ENCODE measurements at regions not wholly inside any gene's neighbourhood (a gene's known extent, or its start where the extent isn't known, plus 50 kb on each side); places are given as distances from the start of the nearest gene placed in this dataset.

DNA sequence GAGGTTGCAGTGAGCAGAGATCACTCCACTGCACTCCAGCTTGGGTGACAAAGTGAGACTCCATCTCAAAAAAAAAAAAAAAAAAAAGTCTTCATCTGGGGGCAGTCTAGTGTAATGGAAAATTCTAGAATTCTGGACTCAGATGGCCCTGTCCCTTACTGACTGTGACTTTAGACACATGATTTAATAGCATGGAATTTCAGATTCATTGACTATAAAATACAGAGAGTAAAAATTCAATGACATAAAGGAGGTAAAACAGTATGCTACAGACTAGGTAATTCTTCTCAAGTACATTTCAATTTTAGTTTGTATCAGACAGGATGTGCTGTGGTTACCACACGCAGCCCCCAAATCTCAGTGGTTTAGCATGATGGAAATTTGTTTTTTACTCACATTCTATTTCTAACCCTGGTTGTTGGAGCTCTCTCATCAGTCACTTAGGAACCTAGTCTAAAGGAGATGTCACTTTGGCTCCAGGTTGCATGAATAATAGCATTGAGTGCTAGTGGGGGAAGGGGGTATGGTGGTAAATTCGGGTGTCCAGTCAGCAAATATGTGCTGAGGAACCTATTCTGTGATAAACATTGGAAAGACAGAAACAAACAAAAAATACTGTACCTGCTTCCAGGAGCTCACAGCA is 444.0 kb downstream of the XYLT1 start:
- no peaks in the 10 kb centered on the region for H3K27me3 Mint-ChIP-seq (ENCODE audit: unreplicated experiment)
- no peak for DNase-seq
- CTCF ChIA-PET: no interaction called here
- H3K9me3 Mint-ChIP-seq (ENCODE audit: low read depth, unreplicated experiment): peaks cover 2% of the 10 kb centered on the region
- no TSS peak for BruUV-seq (replicated peaks)
- H3K4me3 Mint-ChIP-seq (ENCODE audit: low read depth, unreplicated experiment): no peak overlapping the region
- no peaks in the 10 kb centered on the region for H3K4me1 Mint-ChIP-seq (ENCODE audit: low read depth, unreplicated experiment)
- TF ChIP-seq, protein P1, sequence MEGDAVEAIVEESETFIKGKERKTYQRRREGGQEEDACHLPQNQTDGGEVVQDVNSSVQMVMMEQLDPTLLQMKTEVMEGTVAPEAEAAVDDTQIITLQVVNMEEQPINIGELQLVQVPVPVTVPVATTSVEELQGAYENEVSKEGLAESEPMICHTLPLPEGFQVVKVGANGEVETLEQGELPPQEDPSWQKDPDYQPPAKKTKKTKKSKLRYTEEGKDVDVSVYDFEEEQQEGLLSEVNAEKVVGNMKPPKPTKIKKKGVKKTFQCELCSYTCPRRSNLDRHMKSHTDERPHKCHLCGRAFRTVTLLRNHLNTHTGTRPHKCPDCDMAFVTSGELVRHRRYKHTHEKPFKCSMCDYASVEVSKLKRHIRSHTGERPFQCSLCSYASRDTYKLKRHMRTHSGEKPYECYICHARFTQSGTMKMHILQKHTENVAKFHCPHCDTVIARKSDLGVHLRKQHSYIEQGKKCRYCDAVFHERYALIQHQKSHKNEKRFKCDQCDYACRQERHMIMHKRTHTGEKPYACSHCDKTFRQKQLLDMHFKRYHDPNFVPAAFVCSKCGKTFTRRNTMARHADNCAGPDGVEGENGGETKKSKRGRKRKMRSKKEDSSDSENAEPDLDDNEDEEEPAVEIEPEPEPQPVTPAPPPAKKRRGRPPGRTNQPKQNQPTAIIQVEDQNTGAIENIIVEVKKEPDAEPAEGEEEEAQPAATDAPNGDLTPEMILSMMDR (IDR thresholded peaks at IDR 0.05; ENCODE audit: unreplicated experiment): no peak
- H3K27ac Mint-ChIP-seq (ENCODE audit: unreplicated experiment): no peak overlapping the region
- intact Hi-C loops (cut with micrococcal nuclease; ENCODE audit: unreplicated experiment): no loop called here
- H3K36me3 Mint-ChIP-seq (ENCODE audit: insufficient read depth, unreplicated experiment): no peaks in the 10 kb centered on the region

DNA sequence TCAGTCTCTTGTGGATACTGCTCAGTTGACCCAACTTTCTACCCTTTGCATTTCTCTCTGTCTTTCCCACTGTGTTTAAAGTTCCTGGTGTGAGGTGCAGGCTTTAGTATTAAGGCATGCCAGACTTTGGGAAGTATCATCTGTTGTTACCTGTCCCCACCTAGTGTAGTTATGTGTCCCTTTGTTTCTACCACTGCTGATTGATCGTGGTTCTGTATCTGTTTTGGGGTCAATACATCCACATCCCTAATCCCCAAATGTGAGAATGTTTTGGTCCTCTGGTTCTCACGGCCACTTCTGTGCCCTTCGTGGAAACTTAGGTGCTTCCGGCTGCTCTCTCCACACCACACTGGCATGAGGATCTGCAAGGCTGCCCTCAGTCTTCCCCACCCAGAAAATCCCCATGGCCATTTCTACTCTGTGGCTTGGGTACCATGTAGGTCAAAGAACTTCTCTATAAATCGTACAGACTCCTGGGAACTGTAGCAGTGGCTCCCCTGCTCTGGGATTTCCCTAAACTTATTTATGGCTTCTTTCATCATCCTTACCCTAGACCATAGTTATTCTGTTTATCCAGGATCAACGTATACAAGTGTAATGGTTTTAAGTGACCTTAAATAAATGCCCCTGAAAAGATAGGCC is 443.2 kb downstream of the XYLT1 start:
- intact Hi-C loops (cut with micrococcal nuclease; ENCODE audit: unreplicated experiment): no loop called here
- Mint-ChIP-seq H3K4me3 (ENCODE audit: low read depth, unreplicated experiment) (no peak overlapping the region), H3K9me3 (ENCODE audit: low read depth, unreplicated experiment) (peaks cover 2% of the 10 kb centered on the region), H3K27me3 (ENCODE audit: unreplicated experiment) (no peaks in the 10 kb centered on the region), H3K4me1 (ENCODE audit: low read depth, unreplicated experiment) (no peaks in the 10 kb centered on the region), H3K27ac (ENCODE audit: unreplicated experiment) (no peak overlapping the region), H3K36me3 (ENCODE audit: insufficient read depth, unreplicated experiment) (no peaks in the 10 kb centered on the region)
- DNase-seq: no peak
- CTCF ChIA-PET: no interaction called here
- TF ChIP-seq, protein P1 (IDR thresholded peaks at IDR 0.05; ENCODE audit: unreplicated experiment): no peak
- BruUV-seq (replicated peaks): no TSS peak

DNA sequence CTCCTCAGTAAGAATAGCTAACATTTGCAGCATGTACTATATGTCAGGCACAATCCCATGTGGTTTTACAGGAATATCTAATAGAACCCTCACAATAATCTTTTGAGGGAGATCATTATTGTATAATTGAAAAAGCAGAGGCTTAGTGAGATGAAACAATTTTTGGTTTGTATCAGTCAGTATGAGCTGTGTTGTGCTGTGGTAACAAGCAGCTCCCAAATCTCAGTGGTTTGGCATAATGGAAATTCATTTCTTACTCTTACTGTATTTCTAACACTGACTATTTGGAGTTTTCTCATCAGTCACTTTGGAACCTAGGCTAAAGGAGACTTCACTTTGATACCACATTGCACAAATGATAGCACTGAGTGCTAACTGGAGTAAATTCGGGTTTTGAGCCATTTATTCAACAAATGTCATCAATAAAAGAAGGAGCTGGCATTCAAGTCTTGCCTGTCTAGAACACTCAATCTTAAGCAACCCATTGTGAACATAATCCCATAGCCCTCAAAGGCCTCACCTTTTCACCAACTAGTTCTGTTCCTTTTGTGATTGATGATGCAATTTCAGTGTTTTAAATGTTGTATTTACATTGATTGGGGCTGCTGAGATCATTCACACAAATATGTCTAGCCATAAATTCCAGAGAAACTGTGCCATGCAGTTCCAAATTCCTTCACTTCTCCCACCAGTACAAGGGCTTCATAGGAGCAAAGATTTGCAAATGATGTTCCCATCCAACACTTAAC is 441.0 kb downstream of the XYLT1 start:
- intact Hi-C loops (cut with micrococcal nuclease; ENCODE audit: unreplicated experiment): no loop called here
- no TSS peak for BruUV-seq (replicated peaks)
- H3K9me3 Mint-ChIP-seq (ENCODE audit: low read depth, unreplicated experiment): peaks cover 2% of the 10 kb centered on the region
- no peak overlapping the region for H3K27ac Mint-ChIP-seq (ENCODE audit: unreplicated experiment)
- no peaks in the 10 kb centered on the region for H3K36me3 Mint-ChIP-seq (ENCODE audit: insufficient read depth, unreplicated experiment)
- no peaks in the 10 kb centered on the region for H3K27me3 Mint-ChIP-seq (ENCODE audit: unreplicated experiment)
- CTCF ChIA-PET: interaction anchor here (0.5 kb wide), 1 partner anchor 35 kb away, joined by 3 read pairs; no protein-coding TSS in a partner anchor
- DNase-seq: no peak
- no peaks in the 10 kb centered on the region for H3K4me1 Mint-ChIP-seq (ENCODE audit: low read depth, unreplicated experiment)
- TF ChIP-seq, protein P1 (IDR thresholded peaks at IDR 0.05; ENCODE audit: unreplicated experiment): no peak
- H3K4me3 Mint-ChIP-seq (ENCODE audit: low read depth, unreplicated experiment): no peak overlapping the region

DNA sequence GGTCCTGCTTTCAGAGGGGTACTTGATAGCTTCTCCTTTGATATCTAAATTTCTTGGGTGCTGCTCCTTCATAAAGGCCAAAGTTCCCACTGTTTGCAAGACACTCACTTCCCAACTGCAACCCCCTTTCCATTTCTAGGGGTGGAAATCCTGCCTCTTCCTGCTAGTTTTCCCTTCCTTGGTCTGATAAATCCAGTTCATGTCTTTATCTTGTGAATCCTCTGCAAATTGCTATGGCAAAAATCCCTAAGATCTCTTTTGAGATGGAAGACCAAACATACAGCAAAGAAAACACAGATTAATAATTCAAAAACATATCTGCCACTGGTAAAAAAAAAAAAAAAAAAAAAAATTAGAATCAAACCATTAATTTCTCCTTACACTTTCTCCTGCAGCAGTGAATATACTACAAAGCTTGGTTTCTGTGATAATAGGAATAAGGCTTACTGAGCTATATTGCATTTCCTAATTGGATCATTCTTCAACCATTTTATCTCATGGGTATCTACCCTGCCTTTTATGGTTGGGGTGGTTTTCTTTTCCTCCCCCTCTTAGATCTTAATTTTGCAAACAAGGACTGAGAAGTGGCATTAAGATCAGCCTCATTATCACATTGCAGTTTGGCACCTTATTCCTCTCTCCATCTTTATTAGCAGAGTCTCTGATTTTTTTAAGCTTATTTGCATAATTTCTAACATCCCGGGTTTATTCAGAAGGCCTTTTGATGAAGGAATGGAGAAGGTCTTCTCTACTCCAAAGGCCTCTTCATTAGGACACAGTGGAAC is 439.1 kb downstream of the XYLT1 start:
- no peaks in the 10 kb centered on the region for H3K36me3 Mint-ChIP-seq (ENCODE audit: insufficient read depth, unreplicated experiment)
- BruUV-seq (replicated peaks): no TSS peak

More for the DNA sequence above, 439.1 kb downstream of the XYLT1 start:
- Mint-ChIP-seq H3K27me3 (ENCODE audit: unreplicated experiment) (no peaks in the 10 kb centered on the region), H3K27ac (ENCODE audit: unreplicated experiment) (no peak overlapping the region), H3K4me3 (ENCODE audit: low read depth, unreplicated experiment) (no peak overlapping the region), H3K9me3 (ENCODE audit: low read depth, unreplicated experiment) (peaks cover 2% of the 10 kb centered on the region), H3K4me1 (ENCODE audit: low read depth, unreplicated experiment) (no peaks in the 10 kb centered on the region)
- intact Hi-C loops (cut with micrococcal nuclease; ENCODE audit: unreplicated experiment): no loop called here
- TF ChIP-seq, protein P1 (IDR thresholded peaks at IDR 0.05; ENCODE audit: unreplicated experiment): no peak
- CTCF ChIA-PET: no interaction called here
- DNase-seq: no peak
